ENCODE measurements at regions not wholly inside any gene's neighbourhood (a gene's known extent, or its start where the extent isn't known, plus 50 kb on each side); places are given as distances from the start of the nearest gene placed in this dataset.

DNA sequence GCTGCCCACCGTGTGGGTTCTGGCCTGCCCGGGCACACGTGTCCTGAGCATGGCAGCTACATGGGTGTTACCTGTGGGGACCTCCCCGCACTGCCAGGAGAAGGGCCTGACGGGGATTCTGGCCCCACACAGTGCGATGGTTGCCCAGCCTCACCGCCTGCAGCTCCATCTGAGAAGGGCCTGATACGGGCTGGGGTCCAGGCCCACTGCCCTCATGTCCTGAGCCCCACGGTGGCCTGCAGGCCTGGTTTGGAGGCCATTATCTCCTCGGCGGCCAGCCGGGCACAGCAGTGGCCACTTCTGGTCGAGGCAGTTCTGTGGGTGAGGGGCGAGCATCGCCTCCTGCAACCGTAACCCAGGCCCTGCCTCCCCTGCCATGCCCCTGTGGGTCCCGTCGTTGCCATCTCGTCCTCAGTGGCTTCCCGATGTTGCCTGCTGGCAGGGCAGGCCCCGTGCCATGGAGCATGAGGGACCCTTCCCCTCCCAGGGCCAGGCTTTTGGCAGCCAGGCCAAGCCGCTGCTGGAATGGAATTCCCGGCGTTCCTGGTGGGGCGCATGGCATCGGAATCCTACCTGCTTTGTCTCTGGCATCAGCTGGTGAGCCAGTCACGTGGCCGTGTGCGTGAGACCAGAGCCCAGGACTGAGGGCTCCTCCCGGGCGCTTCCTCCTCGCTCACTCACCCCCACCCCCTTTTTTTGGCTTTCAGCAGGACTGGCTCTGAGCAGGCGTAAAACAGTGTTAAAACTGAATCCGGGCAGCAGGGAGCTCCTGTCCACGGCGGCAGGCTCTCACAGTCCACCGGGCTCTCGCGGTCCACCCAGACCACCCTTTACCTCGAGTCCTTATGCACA lies 71.9 kb upstream of the PPARA start:
- no peak for DNase-seq (ENCODE audit: low read depth)

DNA sequence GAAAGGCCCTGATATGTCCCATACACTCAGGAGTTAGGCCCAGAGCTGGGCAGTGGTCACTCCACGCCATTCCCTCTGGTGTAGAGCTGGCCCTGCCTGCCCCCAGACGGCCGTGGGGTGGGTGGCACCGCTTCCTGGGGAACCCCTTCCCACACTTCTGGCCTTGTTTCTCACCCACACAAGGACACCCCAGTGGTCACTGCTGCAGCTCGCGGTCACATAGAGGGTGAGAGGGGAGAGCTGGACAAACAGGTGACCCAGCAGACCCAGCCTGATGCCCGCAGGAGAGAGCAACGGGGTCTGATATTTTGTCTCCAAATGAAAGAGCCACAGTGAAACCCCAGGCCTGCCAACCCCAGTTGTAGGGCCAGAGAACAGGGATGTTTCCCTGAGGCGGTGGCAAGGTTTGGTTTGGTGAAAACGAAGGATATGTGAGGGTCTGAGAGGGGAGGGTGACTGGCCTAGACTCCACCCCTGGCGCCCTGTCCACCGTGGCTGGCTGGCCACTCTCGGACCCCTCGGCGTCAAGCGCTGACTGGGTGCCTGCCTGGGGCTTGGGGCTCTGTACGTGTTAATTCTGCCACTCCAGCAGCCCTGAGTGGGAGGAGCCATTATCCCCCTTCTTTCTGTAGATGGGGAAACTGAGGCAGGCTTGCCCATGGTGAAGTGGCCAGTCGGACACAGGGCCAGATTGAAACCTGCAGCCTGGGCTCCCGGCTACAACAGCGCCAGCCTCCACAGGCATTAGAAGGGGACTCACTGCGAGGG lies 71.0 kb upstream of the PPARA start:
- DNase-seq (ENCODE audit: low read depth) = no peak

- peak; percentile 86 for DNase-seq (ENCODE audit: low read depth)
These were observed 70.2 kb upstream of the PPARA start for GRCh38 chr22:46079861-46080821.

- DNase-seq (ENCODE audit: low read depth) = no peak
These were observed 69.1 kb upstream of the PPARA start for GRCh38 chr22:46081036-46081830.

GRCh38 chr22:46081831-46082210 lies 68.5 kb upstream of the PPARA start:
- DNase-seq (ENCODE audit: low read depth) = no peak

DNA sequence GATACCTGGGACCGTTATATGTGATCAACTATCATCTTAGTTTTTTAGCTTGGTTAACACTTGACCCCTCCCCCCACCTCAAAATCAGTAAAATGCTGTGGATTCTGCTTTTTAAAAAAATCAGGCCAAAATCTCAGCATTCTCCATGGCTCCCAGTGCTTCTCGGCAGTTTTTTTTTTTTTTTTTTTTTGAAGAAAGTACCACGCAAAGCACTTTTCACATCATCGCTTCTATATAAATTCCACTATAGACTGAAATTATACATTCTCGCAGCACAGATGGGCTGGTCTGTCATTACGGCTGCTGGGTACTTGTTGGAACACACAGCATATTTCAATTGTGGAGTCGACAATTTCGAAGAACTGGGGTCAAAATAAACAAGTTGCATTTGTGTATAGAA lies 67.7 kb upstream of the PPARA start:
- DNase-seq (ENCODE audit: low read depth) = no peak

DNA sequence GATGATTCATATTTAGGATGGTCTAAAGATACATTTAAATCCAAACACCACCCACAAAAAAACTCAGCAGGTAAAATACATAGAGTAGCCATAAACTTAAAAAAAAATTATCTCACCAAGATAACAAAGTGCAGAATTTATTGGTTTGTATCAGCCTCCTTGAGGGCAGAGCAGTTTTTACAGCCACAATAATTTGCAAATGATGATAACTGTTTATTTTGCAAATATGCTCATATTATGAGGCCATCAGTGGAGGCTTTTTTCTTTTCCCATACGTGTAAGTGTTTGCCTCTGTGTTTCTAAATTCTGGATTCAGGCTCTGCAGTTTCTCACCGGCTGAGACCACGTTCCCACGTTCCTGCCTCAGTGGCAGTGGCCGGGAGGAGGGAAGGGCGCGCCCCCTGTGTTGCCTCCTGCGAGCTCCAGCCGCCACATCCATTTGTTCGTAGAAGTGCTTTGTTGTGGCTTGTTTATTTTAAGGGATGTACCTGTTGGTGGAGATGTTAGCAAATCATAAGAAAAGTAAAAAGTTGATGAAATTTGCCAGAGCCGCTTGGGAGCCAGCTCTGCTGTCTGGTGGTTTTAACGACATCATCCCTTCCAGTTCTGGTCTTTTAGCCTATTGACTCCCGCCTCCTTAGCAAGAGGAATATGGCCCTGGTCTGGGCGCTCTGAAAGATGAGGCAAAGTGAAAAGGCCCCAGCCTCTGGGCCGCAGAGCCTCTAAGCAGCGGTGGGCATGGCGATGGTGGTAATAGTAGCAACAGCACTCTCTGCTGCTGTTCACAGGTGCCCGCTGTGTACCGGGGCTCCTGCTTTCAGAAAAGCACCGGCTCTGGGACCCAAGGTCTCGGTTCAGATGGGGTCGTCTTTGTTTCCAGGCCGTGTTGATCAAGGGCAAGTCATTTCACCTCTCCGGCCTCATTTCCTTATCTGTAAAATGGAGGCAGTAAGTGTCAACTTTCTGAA lies 66.7 kb upstream of the PPARA start:
- DNase-seq (ENCODE audit: low read depth) = no peak

DNA sequence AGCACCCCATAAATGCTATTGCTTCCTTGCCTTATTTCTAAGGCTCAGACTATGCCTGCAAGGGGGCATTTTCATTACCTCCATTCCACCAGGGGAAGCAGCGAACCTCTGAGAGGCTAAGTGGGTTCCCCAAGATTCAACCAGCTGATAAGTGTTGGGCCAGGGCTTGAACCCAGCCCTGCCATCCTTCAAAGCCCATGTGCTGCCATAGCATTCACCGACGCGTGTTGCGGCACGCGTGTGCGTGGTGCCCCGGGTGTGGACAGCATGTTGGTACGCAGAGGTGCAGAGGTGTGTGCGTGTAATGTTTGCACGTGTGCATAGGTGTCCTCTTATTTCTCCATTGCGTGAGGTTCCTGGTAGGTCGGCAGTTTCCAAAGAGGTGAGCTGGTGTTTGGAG lies 66.0 kb upstream of the PPARA start:
- DNase-seq (ENCODE audit: low read depth) = no peak

GRCh38 chr22:46084943-46085827 lies 65.1 kb upstream of the PPARA start:
- peak; percentile 88 for DNase-seq (ENCODE audit: low read depth)

GRCh38 chr22:46085828-46086576 lies 64.3 kb upstream of the PPARA start:
- DNase-seq (ENCODE audit: low read depth) = no peak

DNA sequence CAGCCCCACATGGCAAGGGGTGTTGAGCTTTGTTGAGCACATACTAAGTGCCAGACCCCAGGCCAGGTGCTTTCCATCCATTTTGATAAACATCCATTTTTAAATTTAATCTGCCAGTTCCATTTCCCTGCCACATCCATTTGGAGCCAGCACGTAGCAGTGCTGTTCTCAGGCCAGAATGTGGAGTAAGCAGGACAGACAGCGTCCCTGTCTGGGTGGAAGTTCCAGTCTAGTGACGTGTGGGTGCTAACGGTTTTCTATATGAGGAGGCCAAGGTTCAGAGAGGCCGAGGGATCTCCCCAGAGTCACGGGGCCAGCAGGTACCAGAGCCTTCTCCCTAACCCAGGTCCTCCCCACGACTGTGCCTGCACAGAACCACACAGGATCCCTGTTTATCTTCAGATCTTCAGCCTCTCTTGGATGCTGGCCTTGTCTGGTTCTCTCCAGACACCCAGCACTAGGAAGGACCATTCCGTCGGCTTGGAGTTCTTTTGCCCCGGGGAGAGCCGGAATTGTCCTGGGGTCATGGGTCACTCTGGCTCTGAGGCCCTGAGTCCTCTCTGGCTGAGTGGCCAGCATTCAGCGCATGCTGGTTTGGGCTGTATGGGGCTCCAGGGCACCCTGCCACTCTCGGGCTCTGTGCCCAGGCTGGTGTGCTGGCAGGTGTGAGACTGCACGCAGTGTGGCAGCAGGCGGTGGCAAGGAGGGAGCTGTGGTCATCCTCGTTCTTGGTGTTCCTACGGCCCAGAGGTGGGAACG lies 63.6 kb upstream of the PPARA start:
- DNase-seq (ENCODE audit: low read depth) = no peak

- no peak for DNase-seq (ENCODE audit: low read depth)
These were observed 63.0 kb upstream of the PPARA start for GRCh38 chr22:46087336-46087690.

DNA sequence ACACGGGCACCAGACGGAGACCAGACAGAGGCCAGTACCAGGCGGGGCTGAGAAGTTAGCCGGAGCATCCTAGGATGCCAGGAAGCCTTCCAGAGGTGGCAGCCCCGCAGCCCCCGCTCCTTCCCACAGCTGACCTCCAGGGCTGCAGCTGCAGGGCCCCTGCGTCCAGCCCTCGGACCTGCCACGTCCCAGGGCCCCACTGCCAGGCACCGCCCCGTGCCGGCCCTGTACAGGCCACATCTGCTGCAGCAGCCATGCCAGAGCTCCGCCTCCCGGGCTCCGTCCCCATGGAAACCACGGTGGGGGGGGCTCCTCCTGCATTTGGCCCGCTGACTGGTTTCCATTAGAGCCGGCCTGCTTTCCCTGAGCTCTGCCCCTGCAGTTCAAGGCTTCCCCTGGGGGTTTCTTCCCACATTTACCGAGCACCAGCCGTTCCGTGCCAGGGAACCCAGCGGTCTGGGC lies 62.5 kb upstream of the PPARA start:
- DNase-seq (ENCODE audit: low read depth) = peak; percentile 90

DNA sequence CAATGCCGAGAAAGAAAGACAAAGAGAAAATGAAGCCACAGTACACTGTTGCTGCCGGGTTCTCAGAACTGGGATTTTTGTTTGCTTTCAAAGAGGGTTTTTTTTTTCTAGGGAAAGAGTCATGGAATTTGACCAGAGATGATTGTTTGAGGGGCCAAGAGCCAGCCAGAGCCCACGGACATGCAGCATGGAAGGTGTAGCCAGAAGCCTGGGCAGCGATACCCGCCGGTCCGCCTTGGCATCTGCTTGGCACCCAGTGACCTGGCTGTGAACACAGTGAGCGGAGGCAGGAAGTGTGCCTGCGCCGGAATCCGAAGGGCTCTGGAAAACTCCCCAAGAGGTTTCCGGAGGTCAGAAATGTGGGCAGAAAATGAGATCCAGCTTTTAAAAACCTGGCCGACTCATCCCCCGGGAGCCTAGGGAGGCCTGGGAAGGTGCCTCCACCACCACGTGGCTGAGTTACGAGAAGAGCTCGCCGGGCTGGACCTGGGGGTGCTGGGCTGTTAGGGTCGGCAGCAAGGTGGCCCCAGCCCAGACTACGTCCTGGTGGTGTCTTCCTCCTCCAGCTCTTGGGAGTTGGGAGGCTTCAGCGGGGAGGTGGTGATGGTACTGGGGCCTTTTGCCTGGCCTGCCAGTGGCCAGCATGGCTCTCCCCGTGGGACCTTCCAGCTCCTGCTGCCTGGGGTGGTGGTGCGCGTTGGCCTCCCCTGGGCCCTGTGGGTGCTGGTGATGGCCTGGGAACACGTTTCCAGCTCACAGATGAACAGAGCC lies 61.6 kb upstream of the PPARA start:
- no peak for DNase-seq (ENCODE audit: low read depth)

DNA sequence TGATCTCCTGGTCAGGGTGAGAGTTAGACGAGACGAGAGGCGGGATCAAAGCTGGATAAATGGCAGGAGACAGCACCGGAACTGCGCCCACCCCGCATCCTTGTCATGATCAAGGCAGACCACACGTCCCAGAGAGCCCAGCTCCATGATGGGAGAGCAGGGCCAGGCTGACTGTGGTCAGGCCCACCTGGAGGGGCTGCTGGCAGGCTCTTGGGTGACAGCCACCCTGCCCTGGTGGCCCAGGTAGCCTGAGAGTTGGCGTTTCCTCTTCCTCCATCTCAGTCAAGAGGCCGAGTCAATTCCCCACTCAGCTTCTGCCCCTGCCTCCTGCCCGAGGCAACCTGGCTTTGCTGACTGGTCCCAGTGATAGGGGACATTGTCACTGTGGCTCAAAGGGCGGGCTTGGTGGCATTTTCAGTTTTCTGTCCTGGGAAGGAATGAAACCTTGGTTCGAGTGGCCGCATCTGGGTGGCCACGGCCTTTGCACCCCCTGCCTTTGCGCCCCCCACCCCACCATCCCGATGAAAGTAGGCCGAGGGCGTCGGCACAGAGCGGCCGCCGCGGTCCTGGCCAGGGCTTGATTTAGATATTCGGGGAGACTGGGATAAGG lies 60.8 kb upstream of the PPARA start:
- no peak for DNase-seq (ENCODE audit: low read depth)

DNA sequence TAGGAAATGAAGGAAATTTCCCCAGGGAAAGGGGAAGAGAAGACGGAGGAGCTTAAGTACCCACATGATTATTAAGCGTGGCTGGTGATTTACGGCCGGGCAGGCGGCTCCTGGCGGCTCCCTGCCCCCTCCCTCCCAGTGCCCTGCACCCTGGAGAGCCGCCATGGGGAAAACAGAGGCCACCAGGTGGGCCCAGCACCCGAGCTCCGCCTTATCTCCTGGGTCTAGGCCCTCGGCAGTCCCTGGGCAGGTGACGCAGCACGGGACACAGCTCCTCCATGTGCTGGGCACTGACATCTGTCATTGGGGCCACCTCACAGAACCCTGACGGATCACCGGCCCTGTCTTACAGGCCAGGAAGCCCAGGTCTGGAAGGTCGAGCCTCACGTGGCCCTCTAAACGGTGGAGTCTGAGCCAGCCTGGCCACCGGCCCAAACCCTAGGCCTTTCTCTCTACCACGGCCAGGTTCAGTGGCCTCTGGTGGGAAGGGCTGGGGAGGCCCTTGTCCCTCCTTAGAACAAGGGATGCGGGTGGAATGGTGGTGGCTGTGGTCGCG lies 60.2 kb upstream of the PPARA start:
- DNase-seq (ENCODE audit: low read depth) = no peak
